ENCODE measurements at regions not wholly inside any gene's neighbourhood (a gene's known extent, or its start where the extent isn't known, plus 50 kb on each side); places are given as distances from the start of the nearest gene placed in this dataset.

GRCh38 chr5:82525626-82526025 is 247.5 kb upstream of the RPS23 start:
- ATAC-seq (no peak), FAIRE-seq (no peak), DNase-seq (ENCODE audit: extremely low read depth in 1 of 4, low spot score in 3 of 4) (no peak)
- in situ Hi-C loops (cut with MboI) = no loop called here
- Histone ChIP-seq H3K9ac (ENCODE audit: insufficient read depth in 1 of 2, low read depth in 2 of 2, low read length in 2 of 2) (no peak overlapping the region), H3K9me3 (replicated peaks; ENCODE audit: control insufficient read depth, insufficient read depth, low read depth, low read length) (no peaks in the 10 kb centered on the region; the same call in 1 of the 2 replicates), H3K4me3 (no peak overlapping the region), H3K4me1 (replicated peaks in 1 of 2; ENCODE audit: control insufficient read depth in 2 of 2, insufficient read depth in 2 of 2, low read length in 2 of 2) (peaks cover 0 to 6% of the 10 kb centered on the region in 2 experiments; a peak in 2 of 5 replicates), H3K36me3 (ENCODE audit: control insufficient read depth, insufficient read depth, low read length) (no peaks in the 10 kb centered on the region), H2AFZ (ENCODE audit: low read depth, low read length) (no peak overlapping the region), H4K20me1 (replicated peaks; ENCODE audit: control insufficient read depth, insufficient read depth, low read length) (no peaks in the 10 kb centered on the region), H3K4me2 (ENCODE audit: insufficient read depth, low read length) (no peak overlapping the region), H3K27ac (ENCODE audit: extremely low read depth, low read depth, low read length) (no peak overlapping the region), H3K27me3 (ENCODE audit: control insufficient read depth in 2 of 2, insufficient read depth in 2 of 2, low read length in 2 of 2) (no peaks in the 10 kb centered on the region), H3K9me1 (ENCODE audit: control insufficient read depth, insufficient read depth, low read length) (no peaks in the 10 kb centered on the region), H3K79me2 (ENCODE audit: control insufficient read depth, insufficient read depth, low read length) (no peaks in the 10 kb centered on the region)
- intact Hi-C loops (cut with micrococcal nuclease) = no loop called here
- POLR2A ChIA-PET = interaction anchor here (1.0 kb wide), 1 partner anchor 10 kb away, joined by 3 read pairs; no protein-coding TSS in a partner anchor
- BruUV-seq (replicated peaks) = no TSS peak
- TF ChIP-seq ZNF584 (CRISPR knock-in tag; IDR thresholded peaks at IDR 0.05; ENCODE audit: low read depth) = no peak
- 37% methylated on average over 3 of the region's 3 CpGs for WGBS (ENCODE audit: insufficient coverage, low coverage, missing lambda C conversion rate)
- CTCF ChIA-PET (ENCODE audit: low intra/inter-chr PET ratio) = no interaction called here

- Histone ChIP-seq H3K4me3 (no peak overlapping the region), H3K27ac (ENCODE audit: extremely low read depth, low read depth, low read length) (no peak overlapping the region), H3K9ac (ENCODE audit: insufficient read depth in 1 of 2, low read depth in 2 of 2, low read length in 2 of 2) (no peak overlapping the region), H3K4me1 (replicated peaks in 1 of 2; ENCODE audit: control insufficient read depth in 2 of 2, insufficient read depth in 2 of 2, low read length in 2 of 2) (peaks cover 0 to 6% of the 10 kb centered on the region in 2 experiments; a peak in 2 of 5 replicates), H3K4me2 (ENCODE audit: insufficient read depth, low read length) (no peak overlapping the region), H4K20me1 (replicated peaks; ENCODE audit: control insufficient read depth, insufficient read depth, low read length) (no peaks in the 10 kb centered on the region), H3K9me1 (ENCODE audit: control insufficient read depth, insufficient read depth, low read length) (no peaks in the 10 kb centered on the region), H2AFZ (ENCODE audit: low read depth, low read length) (no peak overlapping the region), H3K27me3 (ENCODE audit: control insufficient read depth in 2 of 2, insufficient read depth in 2 of 2, low read length in 2 of 2) (no peaks in the 10 kb centered on the region), H3K36me3 (ENCODE audit: control insufficient read depth, insufficient read depth, low read length) (no peaks in the 10 kb centered on the region), H3K9me3 (replicated peaks; ENCODE audit: control insufficient read depth, insufficient read depth, low read depth, low read length) (no peaks in the 10 kb centered on the region; the same call in 1 of the 2 replicates), H3K79me2 (ENCODE audit: control insufficient read depth, insufficient read depth, low read length) (no peaks in the 10 kb centered on the region)
- ATAC-seq (no peak), DNase-seq (ENCODE audit: extremely low read depth in 1 of 4, low spot score in 3 of 4) (no peak), FAIRE-seq (no peak)
- intact Hi-C loops (cut with micrococcal nuclease) (no loop called here), in situ Hi-C loops (cut with MboI) (no loop called here)
- ChIA-PET CTCF (ENCODE audit: low intra/inter-chr PET ratio) (no interaction called here), POLR2A (interaction anchor here (1.5 kb wide), 1 partner anchor 13 kb away, joined by 4 read pairs; no protein-coding TSS in a partner anchor)
- no TSS peak for BruUV-seq (replicated peaks)
- 19% methylated on average over 2 of the region's 2 CpGs for WGBS (ENCODE audit: insufficient coverage, low coverage, missing lambda C conversion rate)
- TF ChIP-seq NKRF (IDR thresholded peaks at IDR 0.05; ENCODE audit: borderline replicate concordance) (no peak), ZNF431 (CRISPR knock-in tag; IDR thresholded peaks at IDR 0.05) (no peak), ZNF551 (CRISPR knock-in tag; IDR thresholded peaks at IDR 0.05) (no peak), FOSL1 (tag; conservative IDR thresholded peaks at IDR 0.05) (no peak), FIP1L1 (IDR thresholded peaks at IDR 0.05; ENCODE audit: low read depth, low read length, poor library complexity, severe bottlenecking) (no peak), ETS2 (tag; IDR thresholded peaks at IDR 0.05; ENCODE audit: borderline replicate concordance, poor library complexity, severe bottlenecking) (no peak), ARHGAP35 (IDR thresholded peaks at IDR 0.05; ENCODE audit: partially characterized antibody) (no peak), MAFF (IDR thresholded peaks at IDR 0.05; ENCODE audit: low read length) (no peak), TSHZ1 (CRISPR knock-in tag; IDR thresholded peaks at IDR 0.05) (no peak), KLF1 (tag; IDR thresholded peaks at IDR 0.05) (no peak), OTX1 (CRISPR knock-in tag; IDR thresholded peaks at IDR 0.05) (no peak)
Measured at GRCh38 chr5:82523633-82524032, 245.5 kb upstream of the RPS23 start.
